Prostate gland (tissue), 2 donors: ENCODE measurements at regions not wholly inside any gene's neighbourhood (a gene's known extent, or its start where the extent isn't known, plus 50 kb on each side); places are given as distances from the start of the nearest gene placed in this dataset.

Experiments
- DNase-seq: peaks from one replicate; pipeline ENCODE4 v3.0.0-alpha.2; 2019; ENCODE audit warnings: low spot score
- H3K27ac ChIP-seq, 2 donors: fragments of 200-600 bp; sonication (generic); 2 replicates each; pipeline ENCODE4 v1.5.1; 2017 to 2019
- H3K27me3 ChIP-seq: fragments of 200-600 bp; sonication (generic); replicated peaks from 2 replicates; pipeline ENCODE4 v1.5.1; 2019; ENCODE audit not compliant: insufficient read depth
- H3K36me3 ChIP-seq, 2 donors: fragments of 200-600 bp; sonication (generic); 1 replicate in 1 of 2; 2 replicates in 1 of 2; pipeline versions ENCODE4 v1.5.1 to v1.8.1; 2017 to 2019
- H3K4me1 ChIP-seq: fragments of 200-600 bp; sonication (generic); replicated peaks from 2 replicates; pipeline ENCODE4 v1.5.1; 2019
- H3K4me3 ChIP-seq, 2 donors: fragments of 200-600 bp; sonication (generic); 2 replicates each; pipeline ENCODE4 v1.5.1; 2017 to 2019
- H3K9me3 ChIP-seq: fragments of 200-600 bp; sonication (generic); 2 replicates; pipeline ENCODE4 v1.5.1; 2017
- POLR2A ChIP-seq: fragments of 450-650 bp; IDR thresholded peaks from one replicate; pipeline ENCODE4 v1.6.1; 2016; ENCODE audit warnings: antibody characterized with exemption, mild to moderate bottlenecking
- POLR2AphosphoS5 ChIP-seq: sonication (generic); formaldehyde crosslinking; IDR thresholded peaks from one replicate; pipeline ENCODE4 v1.6.1; 2017; ENCODE audit warnings: antibody characterized with exemption
- WGBS: methylation state at CpG from one replicate; pipeline ENCODE4 v1.1.5; 2018; 5-methylcytosine and 5-hydroxymethylcytosine counted together
- intact Hi-C: fragments of 100-400 bp; cut with DNase I; formaldehyde crosslinking; loops from one replicate; pipeline ENCODE4 v1.14.2; 2022
- TF ChIP-seq, protein P1 (sequence below), 4 experiments: fragments of 200-600 bp in 2 of 4; fragments of 450-650 bp in 2 of 4; sonication (generic) in 2 of 4; IDR thresholded peaks; 1 replicate in 3 of 4; 2 replicates in 1 of 4; pipeline ENCODE4 v1.5.1; 2016 to 2019; ENCODE audit warnings: antibody characterized with exemption in 4 of 4, mild to moderate bottlenecking in 2 of 4, moderate library complexity in 2 of 4

DNA sequence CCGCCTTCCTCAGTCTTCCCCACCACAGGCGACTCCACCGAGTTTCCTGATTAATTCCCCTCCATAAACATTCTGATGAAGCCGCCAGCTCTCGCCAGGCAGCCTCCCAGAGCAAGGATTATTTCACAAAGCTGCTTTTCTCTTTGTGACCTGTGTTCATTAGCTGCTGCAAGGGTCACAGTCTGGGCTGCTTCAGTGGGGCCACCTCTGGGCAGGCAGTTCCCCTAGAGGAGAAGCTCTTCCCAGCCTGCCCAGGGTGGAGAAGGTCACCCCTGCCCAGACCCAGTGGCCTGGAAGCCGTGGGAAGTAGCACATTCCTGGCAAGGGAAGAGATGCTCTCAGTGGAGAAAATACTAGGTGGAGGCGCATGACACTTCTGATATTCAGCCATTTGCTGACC lies 58.4 kb upstream of the RAPGEF1 start:
- intact Hi-C loops = no loop called here
- H3K27me3 ChIP-seq = no peaks in the 10 kb centered on the region

GRCh38 chr9:131794393-131794792 lies 54.5 kb upstream of the RAPGEF1 start:
- DNase-seq = no peak
- H3K4me3 ChIP-seq = no peak overlapping the region
- intact Hi-C loops = no loop called here
- WGBS = 53% methylated on average over 15 of the region's 15 CpGs
- no peaks in the 10 kb centered on the region for H3K36me3 ChIP-seq
- TF ChIP-seq, protein P1, sequence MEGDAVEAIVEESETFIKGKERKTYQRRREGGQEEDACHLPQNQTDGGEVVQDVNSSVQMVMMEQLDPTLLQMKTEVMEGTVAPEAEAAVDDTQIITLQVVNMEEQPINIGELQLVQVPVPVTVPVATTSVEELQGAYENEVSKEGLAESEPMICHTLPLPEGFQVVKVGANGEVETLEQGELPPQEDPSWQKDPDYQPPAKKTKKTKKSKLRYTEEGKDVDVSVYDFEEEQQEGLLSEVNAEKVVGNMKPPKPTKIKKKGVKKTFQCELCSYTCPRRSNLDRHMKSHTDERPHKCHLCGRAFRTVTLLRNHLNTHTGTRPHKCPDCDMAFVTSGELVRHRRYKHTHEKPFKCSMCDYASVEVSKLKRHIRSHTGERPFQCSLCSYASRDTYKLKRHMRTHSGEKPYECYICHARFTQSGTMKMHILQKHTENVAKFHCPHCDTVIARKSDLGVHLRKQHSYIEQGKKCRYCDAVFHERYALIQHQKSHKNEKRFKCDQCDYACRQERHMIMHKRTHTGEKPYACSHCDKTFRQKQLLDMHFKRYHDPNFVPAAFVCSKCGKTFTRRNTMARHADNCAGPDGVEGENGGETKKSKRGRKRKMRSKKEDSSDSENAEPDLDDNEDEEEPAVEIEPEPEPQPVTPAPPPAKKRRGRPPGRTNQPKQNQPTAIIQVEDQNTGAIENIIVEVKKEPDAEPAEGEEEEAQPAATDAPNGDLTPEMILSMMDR (IDR thresholded peaks at IDR 0.05) = no peak
- TF ChIP-seq POLR2A (no peak), POLR2AphosphoS5 (no peak)
- H3K9me3 ChIP-seq = no peaks in the 10 kb centered on the region
- no peaks in the 10 kb centered on the region for H3K27me3 ChIP-seq
- H3K4me1 ChIP-seq = no peaks in the 10 kb centered on the region
- no peak overlapping the region for H3K27ac ChIP-seq

More for the DNA sequence above, 58.4 kb upstream of the RAPGEF1 start:
- Histone ChIP-seq H3K36me3 (no peaks in the 10 kb centered on the region), H3K9me3 (no peaks in the 10 kb centered on the region), H3K4me1 (no peaks in the 10 kb centered on the region), H3K4me3 (no peak overlapping the region), H3K27ac (no peak overlapping the region)
- 48% methylated on average over 7 of the region's 7 CpGs for WGBS
- DNase-seq = no peak
- TF ChIP-seq POLR2A (no peak), POLR2AphosphoS5 (no peak)
- TF ChIP-seq, protein P1 (IDR thresholded peaks at IDR 0.05) = no peak

- WGBS = 73% methylated on average over 23 of the region's 23 CpGs
- intact Hi-C loops = no loop called here
- Histone ChIP-seq H3K27ac (no peak overlapping the region), H3K9me3 (no peaks in the 10 kb centered on the region), H3K36me3 (no peaks in the 10 kb centered on the region), H3K4me1 (no peaks in the 10 kb centered on the region), H3K4me3 (no peak overlapping the region), H3K27me3 (peaks cover 4% of the 10 kb centered on the region)
- DNase-seq = no peak
- TF ChIP-seq POLR2A (no peak), POLR2AphosphoS5 (no peak)
- TF ChIP-seq, protein P1 (IDR thresholded peaks at IDR 0.05) = no peak
Measured at GRCh38 chr9:131791542-131792254, 51.8 kb upstream of the RAPGEF1 start.
